CD4-positive, alpha-beta T cell treated with Interleukin-4 for 4 hours (primary cell): ENCODE measurements at regions not wholly inside any gene's neighbourhood (a gene's known extent, or its start where the extent isn't known, plus 50 kb on each side); places are given as distances from the start of the nearest gene placed in this dataset.

Source experiments
- DNase-seq: peaks from one replicate; pipeline ENCODE4 v3.0.0-alpha.2; 2020

DNA sequence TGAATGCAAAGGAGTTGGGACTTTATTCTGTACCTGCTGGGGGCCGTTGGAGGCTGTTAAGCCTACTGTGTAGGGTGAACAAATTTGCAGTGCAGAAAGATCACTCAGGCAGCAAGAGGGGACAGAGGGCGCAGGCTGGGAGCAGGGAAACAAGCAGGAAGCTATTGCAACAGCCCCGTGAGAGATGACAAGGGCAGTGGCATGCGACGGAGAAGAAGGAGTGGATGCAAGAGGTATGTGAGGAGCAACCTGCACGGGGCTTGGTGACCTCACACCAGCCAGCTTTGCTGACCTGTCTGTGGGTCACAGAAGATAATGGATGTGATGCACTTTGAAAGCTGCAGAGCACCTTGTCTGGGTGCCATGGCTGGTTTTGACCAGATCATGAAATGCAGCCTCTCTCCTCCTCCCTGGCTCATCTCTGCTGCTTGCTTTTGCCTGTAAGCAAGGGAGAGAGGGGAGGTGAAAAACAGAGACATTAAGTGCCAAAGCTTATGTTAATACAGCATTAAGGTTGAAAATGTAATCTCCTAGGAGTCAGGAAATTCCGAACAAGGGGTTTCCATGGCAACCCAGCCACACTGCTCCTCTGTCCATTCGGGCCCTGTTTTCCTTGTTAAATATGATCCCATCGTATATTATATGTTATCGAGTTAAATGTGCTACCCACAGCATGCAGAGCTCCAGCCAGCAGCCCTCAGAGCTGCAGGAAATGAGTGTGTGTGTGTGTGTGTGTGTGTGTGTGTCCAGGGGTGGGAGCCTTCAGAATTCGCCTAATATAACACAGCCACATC is 314.3 kb upstream of the ZMIZ1 start:
- no peak for DNase-seq

DNA sequence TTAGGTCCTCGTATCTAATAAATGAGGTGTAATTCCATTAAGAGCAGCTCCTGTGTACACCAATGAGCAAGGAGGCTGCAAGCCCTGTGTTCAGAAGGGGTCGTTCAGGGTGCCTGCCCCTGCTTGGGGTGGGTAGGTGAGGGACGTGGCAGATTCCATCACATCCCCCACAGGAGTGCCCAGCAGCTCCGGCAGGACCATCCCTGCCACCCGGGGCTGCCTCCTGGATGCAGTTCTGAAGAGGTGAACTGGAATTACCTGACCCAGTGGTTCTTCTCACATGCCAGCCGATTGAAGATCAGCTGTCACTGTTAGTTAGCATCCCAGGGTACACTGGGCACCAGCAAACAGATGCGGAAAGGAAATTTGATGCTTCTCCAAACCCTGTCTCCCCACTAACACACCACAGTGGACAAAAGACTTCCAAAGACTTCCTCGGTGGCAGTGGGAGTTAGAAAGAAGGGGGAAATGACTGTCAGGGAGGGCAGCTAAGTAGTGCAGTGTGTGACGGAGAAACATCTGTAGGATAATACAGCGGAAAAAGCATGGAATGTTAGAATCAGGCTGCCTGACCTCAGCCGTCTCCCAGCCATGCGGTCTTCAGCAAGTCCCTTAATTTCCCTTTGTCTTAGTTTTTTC is 313.6 kb upstream of the ZMIZ1 start:
- no peak for DNase-seq

DNA sequence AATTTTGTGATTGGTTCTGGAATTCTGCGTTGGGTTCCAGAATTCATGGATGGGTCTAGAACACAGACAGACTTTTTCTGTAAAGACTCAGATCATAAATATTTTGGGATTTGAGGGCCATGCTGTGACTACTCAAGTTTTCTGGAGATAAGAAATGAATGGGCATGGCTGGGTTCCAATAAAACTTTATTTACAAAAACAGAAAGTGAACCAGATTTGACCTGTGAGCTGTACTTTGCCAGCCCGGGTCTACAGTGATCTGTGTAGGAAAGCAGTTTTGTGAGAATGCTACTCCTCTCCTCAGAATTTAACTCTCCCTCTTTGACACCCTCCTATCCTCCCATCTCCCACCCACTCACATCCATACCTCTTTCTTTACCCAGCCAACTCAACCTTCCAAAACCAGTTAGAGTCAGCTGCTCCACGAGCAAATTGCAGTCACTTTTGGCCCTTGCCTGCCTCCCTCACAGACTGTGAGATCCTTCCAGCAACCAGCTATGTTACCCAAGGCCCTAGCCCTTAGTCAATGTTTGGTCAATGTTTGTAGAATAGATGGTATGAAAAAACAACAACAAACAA is 312.8 kb upstream of the ZMIZ1 start:
- no peak for DNase-seq

DNA sequence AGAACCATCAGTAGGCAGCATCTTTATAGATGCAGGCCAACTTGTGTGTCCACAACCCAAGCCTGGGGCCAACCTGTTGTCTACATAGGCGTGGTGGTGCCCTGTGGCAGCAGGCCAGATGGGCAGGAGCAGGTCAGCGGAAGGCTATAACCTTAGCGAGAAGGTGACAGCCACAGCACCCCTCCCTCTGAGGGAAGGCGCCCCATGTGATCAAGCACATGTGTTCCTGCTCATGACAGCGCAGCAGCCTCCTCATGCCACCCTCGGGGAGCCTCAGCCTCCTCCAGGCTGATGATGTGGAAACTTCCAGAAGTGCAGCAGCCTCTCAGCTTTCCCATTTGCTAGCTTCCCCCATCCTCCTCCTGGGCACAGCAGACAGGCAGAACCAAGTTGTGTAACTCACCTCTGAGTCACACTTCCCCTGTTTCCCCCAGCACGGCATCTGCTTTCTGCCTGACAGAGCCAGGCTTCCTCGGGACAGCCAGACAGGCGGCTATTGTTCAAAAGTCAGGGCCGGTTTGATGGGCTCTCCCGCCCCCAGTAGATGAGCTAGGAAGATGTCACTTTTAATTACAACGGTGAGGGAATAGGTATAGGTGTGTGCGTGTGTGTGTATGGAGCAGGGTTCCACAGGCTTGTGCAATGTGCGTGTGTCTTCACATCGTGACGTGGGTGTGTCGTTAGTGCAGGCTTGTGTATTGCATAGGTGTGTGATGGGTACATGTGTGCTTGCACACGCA is 312.0 kb upstream of the ZMIZ1 start:
- DNase-seq = peak; percentile 7

DNA sequence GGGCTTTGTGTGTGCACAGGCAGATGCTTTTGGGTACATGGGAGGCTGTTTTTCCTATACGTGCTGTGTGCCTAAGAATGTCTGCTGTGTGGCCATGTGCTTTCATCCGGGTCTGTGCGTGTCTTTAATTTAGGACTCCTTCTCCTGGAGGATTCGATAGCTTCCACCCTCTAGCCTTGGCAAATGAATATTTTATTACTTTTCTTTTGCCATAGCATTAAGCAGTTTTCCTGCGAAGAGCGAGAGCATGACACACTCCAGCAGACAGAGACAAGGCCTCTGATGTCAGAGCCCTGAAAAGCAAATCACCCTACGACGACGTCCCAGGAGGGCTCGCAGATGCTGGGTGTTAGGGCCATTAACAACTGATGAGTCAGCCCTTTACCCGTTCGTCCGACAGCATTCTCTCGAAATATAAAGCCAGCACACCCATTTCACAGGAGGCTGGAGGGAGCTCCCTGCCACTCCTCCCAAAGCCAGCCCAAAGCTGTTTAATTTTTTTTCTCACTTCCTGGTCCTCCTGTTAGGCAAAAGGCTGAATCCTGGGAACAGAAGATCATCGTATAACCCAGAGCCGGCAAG is 311.3 kb upstream of the ZMIZ1 start:
- no peak for DNase-seq

DNA sequence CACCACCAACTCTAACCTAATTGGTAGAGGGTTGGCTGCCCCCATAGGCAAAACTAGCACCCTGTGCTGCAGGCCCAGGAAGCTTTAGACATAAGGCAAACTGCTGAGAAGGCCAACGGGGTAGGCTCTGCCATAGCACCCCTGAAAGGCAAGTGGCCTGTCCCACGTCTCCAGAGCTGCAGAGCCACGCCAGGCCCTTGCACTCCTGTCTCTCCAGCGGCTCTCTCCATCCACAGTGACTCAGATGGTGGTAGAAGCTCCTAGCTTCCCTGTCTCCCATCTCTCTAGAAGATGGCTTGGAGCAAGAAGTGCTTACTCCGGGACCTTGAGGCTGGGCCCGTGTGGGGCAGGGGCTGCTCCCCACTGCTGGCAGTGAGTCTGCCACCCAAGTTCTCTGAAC is 310.6 kb upstream of the ZMIZ1 start:
- DNase-seq = no peak

DNA sequence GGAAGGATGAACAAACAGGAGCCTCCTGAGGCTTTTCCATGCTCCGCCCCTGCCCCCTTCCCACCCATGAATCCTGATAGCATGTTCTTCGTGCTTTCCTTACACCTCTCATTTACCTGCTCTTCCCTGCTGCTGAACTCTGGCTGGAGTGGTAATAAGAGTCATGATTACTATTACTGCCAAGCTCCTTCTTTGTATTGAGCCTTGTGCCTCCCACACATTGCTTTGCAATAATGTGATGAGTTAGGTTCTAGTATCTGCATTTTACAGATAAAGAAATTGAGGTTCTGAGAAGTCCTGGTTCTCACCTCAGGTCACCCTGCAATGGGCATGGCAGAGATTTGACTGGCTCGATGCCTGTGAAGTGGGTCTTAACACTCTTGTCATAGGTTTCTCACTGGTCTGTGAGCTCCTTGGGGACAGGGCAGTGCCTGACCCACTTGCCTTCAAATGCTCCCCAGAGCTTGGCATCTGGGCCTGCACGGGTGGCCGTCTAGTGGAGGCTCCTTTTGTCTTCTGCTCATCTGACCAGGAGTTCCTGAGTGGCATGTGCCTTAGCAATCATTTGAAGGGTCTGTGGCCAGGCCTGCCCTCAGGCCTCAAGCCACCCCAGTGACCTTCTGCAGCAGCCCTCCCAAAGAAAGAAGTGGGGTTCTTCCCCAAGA is 309.2 kb upstream of the ZMIZ1 start:
- no peak for DNase-seq

DNA sequence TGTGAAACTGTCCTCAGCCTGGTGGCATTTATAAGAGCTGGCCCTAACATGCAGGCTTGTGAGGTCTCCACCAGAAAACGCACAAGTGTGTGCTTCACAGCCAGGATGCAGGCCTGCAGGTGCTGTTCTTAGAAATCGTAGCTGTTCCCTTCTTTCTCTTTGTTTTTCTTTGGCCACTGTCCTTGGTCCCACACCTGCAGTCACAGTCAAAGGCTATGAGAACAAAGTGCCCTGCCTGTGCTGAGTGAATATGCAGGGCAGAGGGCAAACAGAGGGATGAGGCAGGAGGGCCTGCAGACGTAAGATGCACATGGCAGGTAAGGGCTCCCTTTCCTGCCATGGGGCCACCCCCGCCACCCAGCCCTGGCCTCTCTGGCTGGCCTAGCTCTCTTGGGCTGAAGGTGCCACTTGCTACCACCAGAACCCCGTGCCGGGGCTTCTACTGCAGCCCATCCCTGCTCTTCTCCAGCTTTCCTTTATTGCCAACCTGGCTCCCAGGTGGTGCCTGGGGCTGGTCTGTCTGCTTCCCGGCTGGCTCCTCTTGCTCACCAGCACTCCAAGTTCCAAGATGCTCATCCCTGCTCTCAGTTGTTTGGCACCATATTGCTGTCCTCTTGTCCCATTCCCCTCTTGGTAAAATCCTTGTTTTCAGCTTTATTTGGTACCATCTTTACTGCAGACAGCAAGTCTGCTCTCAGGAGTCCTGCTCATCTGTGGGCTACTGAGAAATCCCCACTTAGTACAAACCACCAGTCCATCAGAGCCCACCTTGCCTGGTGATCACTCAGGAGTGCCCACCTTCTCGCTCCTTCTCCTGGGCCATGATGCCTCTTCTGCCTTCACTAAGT is 308.1 kb upstream of the ZMIZ1 start:
- DNase-seq = no peak

DNA sequence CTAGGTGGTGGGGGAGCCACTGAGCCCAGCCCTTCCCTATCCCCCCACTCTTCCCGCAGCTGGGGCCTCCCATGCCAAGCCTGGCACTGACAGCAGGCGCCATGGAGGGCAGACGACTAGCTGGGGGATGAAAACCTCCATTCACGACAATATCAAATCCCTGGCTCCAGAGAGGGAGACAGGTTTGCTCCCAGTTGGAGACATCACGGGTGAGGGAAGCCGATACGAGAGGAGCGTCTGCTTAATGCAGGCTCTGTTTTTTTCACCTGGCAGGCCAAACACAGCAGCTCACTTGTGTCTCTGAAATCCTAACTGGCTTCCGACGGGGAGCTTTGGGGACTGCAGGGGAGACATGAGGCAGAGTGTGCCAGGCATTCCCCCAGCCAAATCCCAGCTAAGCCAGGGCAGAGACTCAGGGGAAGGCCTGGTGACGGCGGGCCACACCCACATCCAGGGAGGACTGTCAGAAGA is 307.4 kb upstream of the ZMIZ1 start:
- no peak for DNase-seq

DNA sequence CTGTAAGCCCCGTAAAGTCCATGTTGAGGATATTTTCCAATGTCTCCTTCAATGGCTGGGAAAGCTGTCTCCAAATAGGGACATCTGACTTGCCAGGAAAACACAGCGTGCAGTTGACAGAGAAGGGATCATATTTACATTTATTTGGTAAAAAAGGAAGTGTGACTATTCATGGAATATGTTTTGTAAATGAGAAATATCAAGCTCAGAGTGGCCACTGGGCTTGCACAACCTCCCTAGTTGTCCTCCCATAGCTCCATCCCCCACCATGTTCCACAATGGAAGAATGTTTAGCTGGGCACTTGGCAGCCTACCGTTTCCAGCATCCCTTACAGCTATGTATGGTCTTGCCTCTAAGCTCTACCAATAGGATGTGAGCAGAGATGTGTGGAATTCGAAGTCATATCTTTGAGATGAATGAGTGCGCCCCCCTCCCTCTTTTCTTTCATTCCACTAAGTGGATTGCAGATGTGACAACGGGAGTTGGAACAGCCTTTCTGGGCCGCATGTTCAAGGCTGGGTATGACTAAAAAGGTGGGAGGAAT is 306.6 kb upstream of the ZMIZ1 start:
- DNase-seq = no peak

DNA sequence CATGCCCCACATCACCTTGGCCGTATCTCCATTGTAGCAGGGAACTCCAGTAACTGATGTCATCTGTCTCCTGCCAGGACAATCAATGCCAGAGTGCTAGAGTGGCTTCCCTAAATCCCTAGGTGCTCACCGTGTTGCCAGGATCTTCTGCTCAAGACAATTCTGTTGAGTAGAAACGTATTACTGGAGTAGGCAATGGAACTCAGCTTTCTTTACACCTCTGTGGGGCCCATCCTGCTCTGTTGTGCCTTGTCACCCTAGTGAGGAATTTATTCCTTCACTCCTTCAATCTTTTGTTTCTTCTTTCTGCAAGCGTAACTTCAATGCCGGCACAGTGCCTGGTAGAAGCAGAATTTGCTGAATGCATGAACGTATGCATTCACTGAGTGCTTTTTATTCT is 305.5 kb upstream of the ZMIZ1 start:
- DNase-seq = no peak

DNA sequence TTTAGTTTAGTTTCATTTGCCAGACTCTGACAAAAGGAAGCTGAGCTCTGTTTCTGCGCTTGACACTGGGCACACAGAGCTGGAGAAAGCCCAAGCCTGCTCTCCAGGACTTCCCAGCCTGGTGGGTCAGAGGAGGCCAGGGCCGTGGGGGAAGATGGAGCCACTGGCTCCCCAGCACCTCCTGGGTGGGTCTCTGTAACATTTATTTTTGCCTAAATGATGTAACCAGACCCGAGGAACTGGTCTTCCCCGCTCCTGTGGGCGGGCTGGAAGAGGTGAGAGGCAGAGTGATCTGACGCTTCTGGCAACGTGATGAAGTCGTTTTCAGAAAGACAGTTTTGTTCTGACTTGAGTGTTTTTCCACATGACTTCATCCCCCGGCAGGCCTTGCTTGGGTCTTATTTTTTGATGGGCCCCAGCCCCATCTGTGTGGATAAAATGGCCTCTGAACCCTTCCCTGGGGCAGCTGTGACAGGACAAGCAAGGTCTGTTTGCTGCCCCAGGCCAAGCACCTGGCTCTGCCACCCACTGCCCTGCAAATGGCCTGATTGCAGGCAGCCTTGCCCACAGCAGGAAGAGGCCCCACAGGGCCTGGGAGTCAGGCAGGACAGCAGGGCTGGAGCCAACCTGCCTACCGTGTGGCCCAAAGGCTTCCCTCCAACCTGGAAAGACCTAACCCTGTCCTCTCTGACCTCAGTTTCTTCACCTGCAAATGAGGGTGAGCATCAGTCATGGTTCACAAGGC is 304.9 kb upstream of the ZMIZ1 start:
- DNase-seq = no peak

DNA sequence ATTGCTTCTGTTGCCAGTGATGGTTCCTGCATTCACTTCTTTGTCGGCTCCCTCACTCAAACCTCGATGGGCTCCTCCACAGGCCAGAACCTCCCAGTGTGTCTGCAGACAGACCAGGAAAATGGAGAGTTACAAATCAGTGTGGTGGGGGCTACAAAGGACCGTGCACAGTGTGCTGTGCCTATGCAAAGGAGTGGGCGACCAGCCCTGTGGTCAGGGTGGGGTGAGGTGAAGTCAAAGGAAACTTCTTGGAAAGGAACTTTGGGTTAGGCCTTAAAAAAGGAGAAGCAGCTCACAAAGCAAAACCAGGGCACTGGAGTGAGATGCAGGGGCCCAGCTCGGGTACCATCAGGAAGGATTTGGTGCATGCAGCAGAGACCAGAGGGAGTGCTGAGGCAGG is 304.3 kb upstream of the ZMIZ1 start:
- DNase-seq = no peak

DNA sequence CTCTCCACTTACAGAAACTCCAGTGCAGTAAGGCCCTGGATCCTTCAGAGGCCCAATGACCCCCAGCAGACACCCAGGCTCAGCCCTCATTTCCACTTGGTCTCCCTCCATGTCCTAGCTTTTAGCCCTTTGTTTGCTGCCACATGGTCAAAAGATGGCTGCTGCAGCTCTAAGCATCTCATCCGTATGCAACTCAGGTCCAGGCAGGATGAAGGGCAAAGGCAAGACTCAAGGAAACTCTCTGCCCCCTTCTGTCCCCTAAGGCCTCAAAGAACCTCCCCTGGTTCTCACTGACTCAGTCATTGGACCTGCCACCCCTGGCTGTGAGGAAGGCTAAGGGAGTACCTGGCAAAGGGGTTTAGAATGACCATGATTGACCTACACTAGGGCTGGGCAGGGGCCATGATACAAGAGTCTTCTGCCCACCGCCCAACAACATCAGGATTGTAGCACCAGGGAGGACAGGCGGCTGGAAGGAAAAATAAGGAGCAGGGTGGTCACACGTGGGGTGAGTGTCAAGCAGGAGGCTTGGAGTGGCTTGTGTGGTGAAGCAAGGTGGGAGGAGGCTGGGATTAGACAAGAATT is 303.8 kb upstream of the ZMIZ1 start:
- DNase-seq = no peak

DNA sequence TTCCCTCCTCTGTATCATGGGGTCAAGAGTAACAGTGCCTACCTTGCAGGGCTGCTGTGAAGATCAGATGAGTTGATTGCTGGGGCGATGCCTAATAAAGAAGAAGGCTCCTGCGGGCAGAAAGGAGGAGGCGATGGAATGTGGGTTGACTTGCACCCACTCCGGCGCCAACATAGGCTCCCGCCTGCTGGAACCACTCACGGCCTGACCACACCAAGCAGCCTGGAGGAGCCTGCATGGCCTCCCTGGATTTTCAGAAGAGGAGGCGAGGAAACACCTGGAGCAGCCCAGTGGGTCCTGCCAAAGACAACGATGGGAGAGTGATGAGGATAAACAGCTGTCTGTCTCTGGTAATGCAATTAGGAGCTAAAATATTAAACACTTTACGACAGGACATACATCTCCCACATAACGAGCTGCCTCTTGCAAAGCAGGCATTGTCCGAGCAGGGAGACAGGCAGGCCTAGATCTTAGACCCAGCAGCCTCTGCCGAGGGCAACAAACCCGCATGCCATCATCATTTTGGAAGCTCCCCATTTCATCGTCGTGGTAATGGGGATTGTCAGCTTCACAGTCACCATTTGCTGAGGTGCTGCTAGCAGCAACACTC is 302.9 kb upstream of the ZMIZ1 start:
- no peak for DNase-seq

DNA sequence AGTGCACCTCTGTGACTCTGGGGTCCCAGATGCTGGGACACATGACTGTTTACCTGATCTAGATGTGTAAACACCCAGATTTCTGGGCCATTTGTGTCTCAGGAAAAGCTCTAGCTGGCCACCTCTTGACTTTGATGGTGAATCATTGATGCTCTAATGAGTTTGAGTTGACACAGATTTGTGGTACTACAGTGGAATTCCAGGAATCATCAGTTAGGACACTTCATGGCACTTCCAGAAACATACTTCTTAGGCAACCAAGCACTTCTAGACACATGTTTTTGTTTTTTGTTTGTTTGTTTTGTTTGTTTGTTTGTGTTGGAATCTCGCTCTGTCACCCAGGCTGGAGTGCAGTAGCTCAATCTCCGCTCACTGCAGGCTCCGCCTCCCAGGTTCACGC is 302.2 kb upstream of the ZMIZ1 start:
- no peak for DNase-seq

DNA sequence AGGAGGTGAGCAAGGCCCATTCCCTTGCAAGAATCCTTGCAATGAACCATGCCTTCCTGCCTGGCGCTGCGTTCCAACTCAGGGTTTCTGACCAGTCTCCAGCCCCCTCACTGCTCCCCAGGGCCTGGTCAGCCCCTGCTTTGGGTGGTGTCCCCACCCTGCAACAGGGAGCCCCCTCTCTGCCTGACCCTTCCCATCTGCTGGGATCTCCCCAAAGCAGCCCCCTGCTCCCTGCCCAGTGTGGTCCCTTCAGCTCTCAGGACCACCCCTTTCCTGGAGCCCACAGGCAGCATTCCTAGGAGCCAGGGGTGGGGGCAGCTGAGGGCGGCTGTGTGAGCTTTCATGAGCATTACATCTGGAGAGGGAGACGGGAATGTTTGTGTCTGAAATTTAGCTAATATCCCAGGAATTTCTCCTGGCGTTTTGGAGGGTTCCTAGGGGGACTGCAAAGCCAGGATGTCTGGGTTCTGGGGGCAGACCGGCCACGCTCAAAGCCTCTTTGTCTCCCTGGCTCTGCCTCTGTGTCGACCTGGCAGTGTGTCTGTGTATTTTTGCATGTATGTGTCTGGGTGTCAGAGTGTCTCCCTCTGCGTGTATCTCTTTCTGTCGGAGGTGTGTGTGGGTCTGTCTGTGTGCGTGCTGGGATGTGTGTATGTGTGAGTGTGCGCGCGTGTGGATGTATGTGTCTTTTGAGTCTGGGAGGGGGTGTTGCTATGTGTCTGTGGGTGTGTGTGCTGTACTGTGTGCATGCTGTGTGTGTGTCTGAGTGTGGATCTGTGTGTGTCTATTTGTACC is 300.5 kb upstream of the ZMIZ1 start:
- DNase-seq = no peak

DNA sequence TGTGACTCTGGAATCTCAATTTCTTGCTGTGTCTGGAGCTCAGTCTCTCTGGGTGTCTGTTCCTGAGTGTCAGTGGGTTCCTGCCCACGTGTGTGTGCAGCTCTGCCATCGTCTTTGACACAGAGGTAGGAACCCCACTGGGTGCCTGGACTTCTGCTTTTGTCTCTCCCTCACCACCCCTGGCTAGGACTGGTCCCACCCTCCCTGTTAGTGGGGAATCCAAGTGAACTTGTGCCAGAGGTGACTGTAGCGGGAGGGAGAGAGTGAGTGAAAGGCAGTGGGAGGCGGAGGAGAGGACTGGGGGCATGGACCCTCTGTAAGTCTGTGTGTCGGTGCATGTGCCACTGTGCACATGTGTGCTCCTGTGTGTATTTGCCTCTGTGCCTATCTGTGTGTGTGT is 299.9 kb upstream of the ZMIZ1 start:
- DNase-seq = no peak

DNA sequence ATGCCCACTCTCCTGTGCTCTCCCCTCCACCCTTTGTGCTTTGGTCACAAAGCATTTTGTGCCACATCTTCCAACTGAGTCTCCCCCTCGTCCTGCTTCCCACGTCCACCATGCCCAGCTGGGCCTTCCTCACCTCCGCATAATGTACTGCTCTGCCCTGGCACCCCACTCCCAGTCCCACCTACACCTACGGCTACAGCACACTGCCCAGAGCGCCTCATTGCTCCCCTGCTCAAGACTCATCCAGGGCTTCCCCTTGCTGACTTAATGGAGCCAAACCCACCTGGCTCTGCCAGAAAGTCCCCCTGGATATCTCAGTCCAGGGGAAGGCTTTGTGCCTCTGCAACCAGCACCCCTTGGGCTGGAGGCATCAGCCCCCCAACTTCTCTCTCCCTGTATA is 299.2 kb upstream of the ZMIZ1 start:
- DNase-seq = no peak
